Erythroblast (primary cell): ENCODE measurements at regions not wholly inside any gene's neighbourhood (a gene's known extent, or its start where the extent isn't known, plus 50 kb on each side); places are given as distances from the start of the nearest gene placed in this dataset.
A peak's percentile ranks its signal among the peaks of the same experiment; 100 is the strongest.

Experiments
- DNase-seq, 2 experiments: peaks; one replicate each; lab custom pipeline; 2025; lab: John Stamatoyannopoulos, UW
- GATA1 ChIP-seq: IDR thresholded peaks from 2 replicates; pipeline ENCODE4 v1.6.1; 2011; ENCODE audit warnings: low read depth, mild to moderate bottlenecking, control low read depth, low read length, moderate library complexity
- POLR2A ChIP-seq: IDR thresholded peaks from 2 replicates; pipeline ENCODE4 v1.6.1; 2011; ENCODE audit warnings: mild to moderate bottlenecking, low read length

- TF ChIP-seq POLR2A = no peak
- TF ChIP-seq GATA1 = no peak
- DNase-seq = no peak
Measured at GRCh38 chr3:38978729-38979128, 73.0 kb downstream of the SCN11A start.

GRCh38 chr3:38970851-38971638 lies 80.7 kb downstream of the SCN11A start:
- DNase-seq = no peak
- TF ChIP-seq POLR2A = no peak
- TF ChIP-seq GATA1 = no peak

- TF ChIP-seq GATA1 (no peak), POLR2A (no peak)
- DNase-seq = no peak
Measured at GRCh38 chr3:38969317-38970235, 82.2 kb downstream of the SCN11A start.

GRCh38 chr3:38968891-38969290 lies 82.9 kb downstream of the SCN11A start:
- TF ChIP-seq GATA1 = no peak
- no peak for TF ChIP-seq POLR2A
- no peak for DNase-seq

- DNase-seq = no peak
- TF ChIP-seq POLR2A = no peak
- no peak for TF ChIP-seq GATA1
Measured at GRCh38 chr3:38968403-38968802, 83.3 kb downstream of the SCN11A start.

- no peak for DNase-seq
- TF ChIP-seq GATA1 = no peak
- no peak for TF ChIP-seq POLR2A
Measured at GRCh38 chr3:38967693-38967989, 84.1 kb downstream of the SCN11A start.

GRCh38 chr3:38966811-38967692 lies 84.7 kb downstream of the SCN11A start:
- no peak for TF ChIP-seq GATA1
- TF ChIP-seq POLR2A = no peak
- DNase-seq = no peak

- DNase-seq = no peak
- TF ChIP-seq POLR2A (no peak), GATA1 (no peak)
Measured at GRCh38 chr3:38964646-38965045, 87.1 kb downstream of the SCN11A start.

GRCh38 chr3:38964204-38964603 lies 87.5 kb downstream of the SCN11A start:
- no peak for DNase-seq

GRCh38 chr3:38960953-38961622 lies 90.7 kb downstream of the SCN11A start:
- DNase-seq = peak; percentile 25 to 44
- TF ChIP-seq GATA1 = no peak
- TF ChIP-seq POLR2A = no peak

More at GRCh38 chr3:38964204-38964603, 87.5 kb downstream of the SCN11A start:
- TF ChIP-seq GATA1 (no peak), POLR2A (no peak)

GRCh38 chr3:38960042-38960622 lies 91.6 kb downstream of the SCN11A start:
- no peak for DNase-seq
- no peak for TF ChIP-seq POLR2A
- TF ChIP-seq GATA1 = no peak

GRCh38 chr3:38958026-38958720 lies 93.6 kb downstream of the SCN11A start:
- DNase-seq = no peak
- TF ChIP-seq GATA1 (no peak), POLR2A (no peak)
